Ovary (tissue), 7 donors: ENCODE measurements at regions not wholly inside any gene's neighbourhood (a gene's known extent, or its start where the extent isn't known, plus 50 kb on each side); places are given as distances from the start of the nearest gene placed in this dataset.

ENCODE experiments used
- DNase-seq, 5 donors: peaks; one replicate each; pipeline ENCODE4 v3.0.0-alpha.2; 2019 to 2020
- H3K27ac ChIP-seq, 2 donors: fragments of 200-600 bp; one replicate each; pipeline versions ENCODE4 v1.5.1 to v1.8.0; 2019 to 2022
- H3K27me3 ChIP-seq: fragments of 200-600 bp; one replicate; pipeline ENCODE4 v1.8.0; 2022
- H3K36me3 ChIP-seq: fragments of 200-600 bp; sonication (generic); one replicate; pipeline ENCODE4 v1.5.1; 2019
- H3K4me1 ChIP-seq: one replicate; pipeline ENCODE4 v1.8.1; 2013; ENCODE audit warnings: mild to moderate bottlenecking, moderate library complexity; ENCODE audit not compliant: insufficient read depth
- H3K4me3 ChIP-seq: fragments of 200-600 bp; sonication (generic); one replicate; pipeline ENCODE4 v1.5.1; 2017
- H3K9me3 ChIP-seq, 2 donors: fragments of 200-600 bp in 1 of 2; sonication (generic) in 1 of 2; one replicate each; pipeline versions ENCODE4 v1.5.1 to v1.8.1; 2013 to 2019; ENCODE audit warnings: mild to moderate bottlenecking in 1 of 2, moderate library complexity in 1 of 2
- EP300 ChIP-seq: sonication (generic); formaldehyde crosslinking; IDR thresholded peaks from one replicate; pipeline ENCODE4 v1.6.1; 2017; ENCODE audit warnings: antibody characterized with exemption
- POLR2A ChIP-seq: fragments of 450-650 bp; IDR thresholded peaks from one replicate; pipeline ENCODE4 v1.6.1; 2017; ENCODE audit warnings: antibody characterized with exemption, mild to moderate bottlenecking, moderate library complexity
- WGBS, 3 donors: extraction: QIAGEN DNeasy Blood & Tissue Kit in 1 of 3; methylation state at CpG; one replicate each; pipeline versions ENCODE4 v1.1.5 to v1.1.7; 2013 to 2017; 5-methylcytosine and 5-hydroxymethylcytosine counted together
- intact Hi-C, 4 donors: fragments of 100-400 bp; cut with DNase I; formaldehyde crosslinking; loops; one replicate each; pipeline versions ENCODE4 v1.11.0 to v1.15.1; 2022 to 2023
- TF ChIP-seq, protein P1 (sequence below), 3 donors: fragments of 450-650 bp in 2 of 3; fragments of 200-600 bp in 1 of 3; IDR thresholded peaks; one replicate each; pipeline versions ENCODE4 v1.5.1 to v1.8.0; 2016 to 2022; ENCODE audit warnings: antibody characterized with exemption in 3 of 3, mild to moderate bottlenecking in 1 of 3
- donor health status: DM: no; HTN: no; CAD: no; lungs with moderate emphysema.
- donor health status: DM: no; HTN: no; CAD: no.
- donor health status: Bipolar disorder and iron deficiency.
- donor health status: DM: no; HTN: no; CAD: no.
- donor health status: DM: yes; HTN: yes; CAD: no.

DNA sequence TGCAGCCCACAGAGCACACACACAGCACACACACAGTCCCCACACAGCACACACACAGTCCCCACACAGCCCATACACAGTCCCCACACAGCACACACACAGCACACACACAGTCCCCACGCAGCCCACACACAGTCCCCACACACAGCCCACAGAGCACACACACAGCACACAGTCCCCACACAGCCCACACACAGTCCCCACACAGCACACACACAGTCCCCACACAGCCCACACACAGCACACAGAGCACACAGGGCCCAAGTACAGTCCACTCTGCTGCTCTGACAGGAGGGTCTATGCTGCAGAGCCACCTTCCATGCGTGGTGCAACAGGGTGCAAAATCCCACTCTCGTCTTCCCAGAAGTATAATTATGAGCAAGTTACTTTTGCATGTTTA lies 240.5 kb upstream of the SALL3 start:
- DNase-seq: no peak
- Histone ChIP-seq H3K27me3 (no peaks in the 10 kb centered on the region), H3K27ac (no peak overlapping the region), H3K36me3 (no peaks in the 10 kb centered on the region), H3K4me3 (no peak overlapping the region), H3K4me1 (no peaks in the 10 kb centered on the region), H3K9me3 (no peaks in the 10 kb centered on the region)
- 80 to 90% (median 90%) methylated on average over 3 of the region's 3 CpGs for WGBS, 3 donors
- intact Hi-C loops: no loop called here
- TF ChIP-seq POLR2A: no peak
- no peak for TF ChIP-seq EP300
- TF ChIP-seq, protein P1, sequence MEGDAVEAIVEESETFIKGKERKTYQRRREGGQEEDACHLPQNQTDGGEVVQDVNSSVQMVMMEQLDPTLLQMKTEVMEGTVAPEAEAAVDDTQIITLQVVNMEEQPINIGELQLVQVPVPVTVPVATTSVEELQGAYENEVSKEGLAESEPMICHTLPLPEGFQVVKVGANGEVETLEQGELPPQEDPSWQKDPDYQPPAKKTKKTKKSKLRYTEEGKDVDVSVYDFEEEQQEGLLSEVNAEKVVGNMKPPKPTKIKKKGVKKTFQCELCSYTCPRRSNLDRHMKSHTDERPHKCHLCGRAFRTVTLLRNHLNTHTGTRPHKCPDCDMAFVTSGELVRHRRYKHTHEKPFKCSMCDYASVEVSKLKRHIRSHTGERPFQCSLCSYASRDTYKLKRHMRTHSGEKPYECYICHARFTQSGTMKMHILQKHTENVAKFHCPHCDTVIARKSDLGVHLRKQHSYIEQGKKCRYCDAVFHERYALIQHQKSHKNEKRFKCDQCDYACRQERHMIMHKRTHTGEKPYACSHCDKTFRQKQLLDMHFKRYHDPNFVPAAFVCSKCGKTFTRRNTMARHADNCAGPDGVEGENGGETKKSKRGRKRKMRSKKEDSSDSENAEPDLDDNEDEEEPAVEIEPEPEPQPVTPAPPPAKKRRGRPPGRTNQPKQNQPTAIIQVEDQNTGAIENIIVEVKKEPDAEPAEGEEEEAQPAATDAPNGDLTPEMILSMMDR (IDR thresholded peaks at IDR 0.05): no peak

DNA sequence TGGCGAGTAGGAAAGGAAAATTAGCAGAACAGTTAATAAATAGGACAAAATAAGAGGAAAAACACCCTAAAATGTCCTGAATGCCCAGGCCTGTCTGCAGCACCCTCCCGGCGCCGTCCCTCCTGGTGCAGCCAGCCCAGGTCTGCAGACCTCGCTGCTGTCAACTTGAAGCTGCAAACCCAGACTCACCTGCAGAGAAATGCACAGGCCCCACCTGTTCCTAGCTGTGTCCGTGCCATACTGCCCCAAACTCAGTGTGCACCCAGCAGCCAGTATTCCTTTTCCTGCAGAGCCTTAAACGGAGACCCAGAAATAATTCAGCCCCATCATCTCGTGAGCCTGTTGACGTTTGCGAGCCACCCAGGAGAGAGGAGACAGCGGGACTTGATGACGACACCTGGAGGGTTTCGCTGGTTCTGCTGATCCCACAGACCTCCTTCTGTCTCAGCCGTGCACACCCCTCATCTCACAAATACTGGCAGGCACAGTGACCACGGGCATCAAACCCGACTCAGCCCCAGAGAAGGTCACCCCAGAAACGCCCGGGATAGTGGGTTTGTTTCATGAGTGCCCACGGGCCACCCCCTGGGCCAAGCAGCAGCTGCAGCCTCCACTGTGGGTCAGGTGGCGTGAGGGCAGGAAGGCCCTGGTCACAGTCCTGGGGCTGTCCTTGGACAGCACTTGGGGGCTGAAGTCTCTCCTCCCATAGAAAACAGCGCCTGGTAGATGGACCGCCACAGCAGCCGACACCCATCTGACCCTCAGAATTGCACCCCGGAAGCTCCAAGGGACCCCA lies 239.5 kb upstream of the SALL3 start:
- DNase-seq: peak in 1 of 5 donors; percentile 7
- no peak for TF ChIP-seq EP300
- TF ChIP-seq, protein P1 (IDR thresholded peaks at IDR 0.05): no peak
- no peak for TF ChIP-seq POLR2A
- Histone ChIP-seq H3K27ac (no peak overlapping the region), H3K27me3 (no peaks in the 10 kb centered on the region), H3K36me3 (no peaks in the 10 kb centered on the region), H3K4me1 (no peaks in the 10 kb centered on the region), H3K9me3 (no peaks in the 10 kb centered on the region), H3K4me3 (no peak overlapping the region)
- intact Hi-C loops: no loop called here
- WGBS, 3 donors: 82 to 90% (median 83%) methylated on average over 24 of the region's 24 CpGs

DNA sequence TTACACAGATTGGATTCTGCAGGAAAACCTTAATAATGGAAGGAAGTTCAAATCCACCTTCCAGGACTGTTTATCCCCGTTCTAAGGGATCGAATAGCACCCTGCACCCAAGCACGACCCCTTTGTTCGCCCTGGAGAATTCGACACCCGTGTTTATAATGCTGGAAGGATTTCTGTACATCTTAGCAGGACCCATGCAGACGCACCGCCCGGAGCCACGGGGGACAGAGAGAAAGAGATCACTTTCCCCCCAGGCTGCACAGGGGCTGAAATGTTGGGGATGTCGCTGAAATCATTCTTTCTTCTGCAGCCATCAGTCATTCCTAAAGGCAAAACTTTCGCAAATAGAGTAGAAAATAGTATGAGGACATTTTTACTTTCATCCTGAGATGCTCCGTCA lies 238.7 kb upstream of the SALL3 start:
- WGBS, 3 donors: 74 to 75% (median 75%) methylated on average over 13 of the region's 13 CpGs
- Histone ChIP-seq H3K36me3 (no peaks in the 10 kb centered on the region), H3K4me1 (no peaks in the 10 kb centered on the region), H3K4me3 (no peak overlapping the region), H3K27me3 (no peaks in the 10 kb centered on the region), H3K9me3 (no peaks in the 10 kb centered on the region), H3K27ac (no peak overlapping the region)
- TF ChIP-seq EP300 (no peak), POLR2A (no peak)
- TF ChIP-seq, protein P1 (IDR thresholded peaks at IDR 0.05): no peak
- peak in 1 of 5 donors; percentile 2 for DNase-seq
- intact Hi-C loops: no loop called here

DNA sequence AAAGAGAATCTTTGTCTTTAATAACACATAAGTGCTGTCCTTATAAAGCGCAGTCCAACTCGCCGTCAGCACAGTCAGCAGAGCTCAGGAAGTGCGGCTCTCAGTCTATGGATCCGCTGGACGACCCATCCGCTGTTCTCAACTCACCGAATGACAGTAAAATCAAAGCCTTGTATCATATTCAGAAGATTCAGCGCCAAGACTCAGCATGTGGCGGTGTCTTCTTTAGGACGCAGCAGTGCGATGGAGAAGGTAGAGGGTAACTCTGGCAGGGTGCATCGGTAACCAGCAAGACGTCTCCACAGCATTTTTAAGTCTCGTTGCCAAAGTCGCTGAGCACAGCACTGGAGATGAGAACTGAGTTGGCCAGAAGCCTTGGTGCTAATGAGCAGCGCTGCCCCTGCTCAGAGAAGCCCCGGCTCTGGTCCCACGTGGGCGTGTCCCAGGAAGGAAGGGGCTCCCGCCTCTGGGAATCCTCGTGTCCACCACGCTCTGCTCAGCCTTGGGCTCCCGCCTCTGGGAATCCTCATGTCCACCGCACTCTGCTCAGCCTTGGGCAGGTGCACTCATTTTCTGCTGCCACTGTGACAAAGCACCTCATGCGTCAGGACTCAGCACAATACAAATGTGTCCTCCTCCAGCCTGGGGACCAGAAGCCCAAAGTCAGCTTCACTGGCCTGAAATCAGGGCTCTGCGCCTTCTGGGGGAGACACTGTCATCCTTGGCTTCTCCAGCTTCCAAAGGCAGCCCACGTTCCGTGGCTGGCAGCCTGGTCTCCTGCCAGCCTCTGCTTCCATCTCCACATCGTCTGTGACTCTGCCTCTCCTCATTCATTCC lies 238.0 kb upstream of the SALL3 start:
- Histone ChIP-seq H3K27ac (no peak overlapping the region), H3K9me3 (no peaks in the 10 kb centered on the region), H3K4me3 (no peak overlapping the region), H3K27me3 (no peaks in the 10 kb centered on the region), H3K4me1 (no peaks in the 10 kb centered on the region), H3K36me3 (no peaks in the 10 kb centered on the region)
- TF ChIP-seq, protein P1 (IDR thresholded peaks at IDR 0.05): no peak
- TF ChIP-seq EP300: no peak
- TF ChIP-seq POLR2A: no peak
- DNase-seq: peak in 1 of 5 donors; percentile 10
- intact Hi-C loops: no loop called here
- WGBS, 3 donors: 78 to 81% (median 80%) methylated on average over 30 of the region's 30 CpGs
